Neural cell (in vitro differentiated cells): ENCODE measurements at regions not wholly inside any gene's neighbourhood (a gene's known extent, or its start where the extent isn't known, plus 50 kb on each side); places are given as distances from the start of the nearest gene placed in this dataset.

Experiments used
- CTCF ChIP-seq: fragments of 450-650 bp; IDR thresholded peaks from 2 replicates; pipeline ENCODE4 v1.5.1; 2014; ENCODE audit warnings: antibody characterized with exemption, mild to moderate bottlenecking, moderate library complexity; ENCODE audit not compliant: poor library complexity, severe bottlenecking
- EP300 ChIP-seq: fragments of 450-650 bp; conservative IDR thresholded peaks from 2 replicates; pipeline ENCODE4 v1.6.1; 2014; ENCODE audit warnings: antibody characterized with exemption, mild to moderate bottlenecking, moderate library complexity; ENCODE audit not compliant: poor library complexity, severe bottlenecking
- POLR2AphosphoS5 ChIP-seq: IDR thresholded peaks from 2 replicates; pipeline ENCODE4 v1.6.1; 2012
- SMC3 ChIP-seq: fragments of 450-650 bp; conservative IDR thresholded peaks from 2 replicates; pipeline ENCODE4 v1.6.1; 2014; ENCODE audit warnings: antibody characterized with exemption, mild to moderate bottlenecking, moderate library complexity; ENCODE audit not compliant: poor library complexity

- TF ChIP-seq CTCF (no peak), POLR2AphosphoS5 (no peak), EP300 (no peak), SMC3 (no peak)
Measured at GRCh38 chr2:228257379-228257778, 75.9 kb upstream of the SPHKAP start.
